Activated naive CD4-positive, alpha-beta T cell treated with anti-CD3 and anti-CD28 coated beads, Interleukin-2, amount 10 ng/mL, durations not matched to agents 7 days and 5 days (primary cell): ENCODE measurements at regions not wholly inside any gene's neighbourhood (a gene's known extent, or its start where the extent isn't known, plus 50 kb on each side); places are given as distances from the start of the nearest gene placed in this dataset.

Source experiments
- CTCF ChIA-PET: fragments of 350-600 bp; sonication (Branson Sonifier 250); formaldehyde crosslinking; loops from one replicate; lab custom pipeline; 2021; ENCODE audit warnings: antibody characterized with exemption; lab: Charles Lee
- DNase-seq: peaks from one replicate; pipeline ENCODE4 v3.0.0-alpha.2; 2020
- H3K27ac Mint-ChIP-seq: one replicate; pipeline ENCODE4 v1.8.0; 2021; ENCODE audit warnings: mild to moderate bottlenecking, moderate library complexity, mixed read lengths
- H3K27me3 Mint-ChIP-seq: one replicate; pipeline ENCODE4 v1.8.0; 2021; ENCODE audit warnings: mild to moderate bottlenecking, mixed read lengths
- H3K36me3 Mint-ChIP-seq: one replicate; pipeline ENCODE4 v1.8.0; 2021; ENCODE audit warnings: mixed read lengths
- H3K4me1 Mint-ChIP-seq: one replicate; pipeline ENCODE4 v1.8.0; 2021; ENCODE audit warnings: mixed read lengths
- H3K4me3 Mint-ChIP-seq: one replicate; pipeline ENCODE4 v1.8.0; 2021; ENCODE audit warnings: mild to moderate bottlenecking, moderate library complexity, mixed read lengths
- H3K9me3 Mint-ChIP-seq: one replicate; pipeline ENCODE4 v1.8.0; 2021; ENCODE audit warnings: mixed read lengths

DNA sequence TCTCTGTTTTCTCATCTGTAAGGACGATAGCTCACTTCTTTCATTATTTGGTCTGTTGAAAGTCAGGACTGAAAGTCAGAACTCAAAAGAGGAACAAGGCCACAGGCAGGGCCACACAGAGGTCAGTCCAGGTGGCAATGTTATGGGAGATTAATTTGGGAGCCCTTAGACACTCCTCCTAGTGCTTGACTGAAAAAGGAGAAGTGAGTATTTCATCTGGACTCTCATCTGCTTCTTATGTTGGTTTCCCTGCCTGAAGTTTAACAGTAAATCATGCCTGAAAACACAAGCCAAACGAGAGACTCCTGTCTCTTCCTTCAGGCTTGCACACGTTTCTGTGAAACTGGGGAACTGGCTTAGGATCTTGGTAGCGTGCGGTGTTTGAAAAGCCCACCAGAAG lies 248.5 kb downstream of the BUB3 start:
- no peak overlapping the region for H3K27ac Mint-ChIP-seq
- peaks cover 5% of the 10 kb centered on the region for H3K9me3 Mint-ChIP-seq
- no peaks in the 10 kb centered on the region for H3K27me3 Mint-ChIP-seq
- CTCF ChIA-PET, result no interaction called here
- H3K36me3 Mint-ChIP-seq, result no peaks in the 10 kb centered on the region
- DNase-seq, result no peak
- H3K4me3 Mint-ChIP-seq, result no peak overlapping the region
- H3K4me1 Mint-ChIP-seq, result no peaks in the 10 kb centered on the region

DNA sequence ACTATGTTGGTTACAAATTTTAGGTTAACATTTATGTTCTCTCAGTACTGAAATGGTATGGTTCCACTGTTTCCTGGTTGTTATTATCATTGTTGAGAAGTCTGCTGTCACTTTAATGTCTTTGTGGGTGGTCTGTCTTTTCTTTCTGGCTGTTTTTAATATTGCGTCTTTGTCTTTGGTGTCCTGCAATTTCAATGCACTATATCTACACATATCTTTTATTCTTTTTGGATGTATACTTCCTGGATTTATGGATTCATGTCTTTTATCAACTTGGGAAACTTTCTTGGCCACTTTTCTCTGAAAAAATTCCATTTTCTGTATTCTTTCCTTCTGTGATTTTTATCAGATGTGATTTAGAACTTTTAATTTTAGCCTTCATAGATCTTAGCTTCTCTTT lies 250.2 kb downstream of the BUB3 start:
- H3K4me1 Mint-ChIP-seq, result no peaks in the 10 kb centered on the region
- H3K27ac Mint-ChIP-seq, result no peak overlapping the region
- H3K36me3 Mint-ChIP-seq, result no peaks in the 10 kb centered on the region
- CTCF ChIA-PET, result no interaction called here
- H3K9me3 Mint-ChIP-seq, result peaks cover 5% of the 10 kb centered on the region
- no peak overlapping the region for H3K4me3 Mint-ChIP-seq
- DNase-seq, result no peak
- H3K27me3 Mint-ChIP-seq, result no peaks in the 10 kb centered on the region

DNA sequence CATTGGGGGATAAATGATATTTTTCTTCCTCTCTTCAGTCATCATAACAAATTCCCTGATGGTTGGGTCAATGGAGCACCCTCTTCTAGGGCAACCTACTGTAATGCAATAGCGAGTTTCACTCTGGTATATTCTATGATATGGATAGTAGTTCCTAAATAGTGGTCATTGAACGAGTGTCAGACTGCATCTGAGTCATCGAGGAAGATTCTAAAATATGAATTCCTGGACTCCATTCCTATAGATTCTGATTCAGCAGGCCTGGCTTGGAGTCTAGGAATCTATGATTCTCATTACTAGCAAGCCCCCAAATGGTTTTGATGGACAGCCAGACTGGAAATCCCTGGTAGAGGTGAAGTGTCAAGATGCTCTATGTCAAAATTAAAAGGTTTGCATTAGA lies 254.5 kb downstream of the BUB3 start:
- DNase-seq, result no peak
- Mint-ChIP-seq H3K27me3 (no peaks in the 10 kb centered on the region), H3K9me3 (peaks cover 5% of the 10 kb centered on the region), H3K4me1 (no peaks in the 10 kb centered on the region), H3K36me3 (no peaks in the 10 kb centered on the region), H3K27ac (no peak overlapping the region), H3K4me3 (no peak overlapping the region)
- CTCF ChIA-PET, result no interaction called here

DNA sequence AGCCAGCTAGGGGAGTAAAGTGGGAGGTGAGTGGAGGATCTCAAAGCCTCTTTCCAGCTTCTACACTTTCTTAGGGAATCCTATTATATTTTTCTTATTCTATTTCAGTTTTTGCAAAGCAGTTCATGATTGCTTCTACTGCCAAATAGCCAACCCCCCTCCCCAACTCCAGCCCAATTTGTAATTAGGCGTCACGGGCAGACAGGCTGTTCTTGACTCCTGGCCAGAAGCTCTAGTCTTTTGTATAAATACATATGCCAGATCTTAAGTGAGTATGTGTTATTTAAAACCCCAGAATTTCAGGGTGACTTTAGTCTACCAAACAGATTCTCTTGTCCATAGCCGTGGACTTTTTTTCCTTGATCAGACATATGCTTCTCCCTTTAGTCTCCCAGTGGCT lies 255.2 kb downstream of the BUB3 start:
- CTCF ChIA-PET, result no interaction called here
- Mint-ChIP-seq H3K27me3 (no peaks in the 10 kb centered on the region), H3K36me3 (no peaks in the 10 kb centered on the region), H3K9me3 (peaks cover 3% of the 10 kb centered on the region), H3K4me1 (no peaks in the 10 kb centered on the region), H3K27ac (no peak overlapping the region), H3K4me3 (no peak overlapping the region)
- DNase-seq, result no peak

DNA sequence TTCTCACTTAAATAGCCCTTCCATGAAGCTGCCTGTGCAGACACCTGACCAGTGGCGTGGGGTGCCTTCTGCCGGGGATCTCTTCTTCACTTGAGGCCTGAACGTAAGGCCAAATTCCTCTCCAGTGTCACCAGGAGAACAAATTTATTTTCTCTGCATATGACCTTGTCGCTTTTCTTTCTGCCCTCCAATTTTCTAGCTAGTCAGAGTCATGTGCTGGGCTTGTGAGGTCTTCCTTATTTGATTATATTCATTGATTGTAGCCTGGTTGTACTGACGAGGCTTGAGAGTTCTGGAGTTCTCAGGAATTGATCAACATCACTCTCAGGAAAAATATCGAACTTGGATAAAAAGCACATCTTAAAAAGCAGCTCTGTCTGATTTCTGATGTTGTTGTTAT lies 255.7 kb downstream of the BUB3 start:
- CTCF ChIA-PET, result no interaction called here
- no peak for DNase-seq
- H3K27me3 Mint-ChIP-seq, result no peaks in the 10 kb centered on the region
- H3K4me3 Mint-ChIP-seq, result no peak overlapping the region
- H3K4me1 Mint-ChIP-seq, result no peaks in the 10 kb centered on the region
- no peak overlapping the region for H3K27ac Mint-ChIP-seq
- no peaks in the 10 kb centered on the region for H3K9me3 Mint-ChIP-seq
- no peaks in the 10 kb centered on the region for H3K36me3 Mint-ChIP-seq

DNA sequence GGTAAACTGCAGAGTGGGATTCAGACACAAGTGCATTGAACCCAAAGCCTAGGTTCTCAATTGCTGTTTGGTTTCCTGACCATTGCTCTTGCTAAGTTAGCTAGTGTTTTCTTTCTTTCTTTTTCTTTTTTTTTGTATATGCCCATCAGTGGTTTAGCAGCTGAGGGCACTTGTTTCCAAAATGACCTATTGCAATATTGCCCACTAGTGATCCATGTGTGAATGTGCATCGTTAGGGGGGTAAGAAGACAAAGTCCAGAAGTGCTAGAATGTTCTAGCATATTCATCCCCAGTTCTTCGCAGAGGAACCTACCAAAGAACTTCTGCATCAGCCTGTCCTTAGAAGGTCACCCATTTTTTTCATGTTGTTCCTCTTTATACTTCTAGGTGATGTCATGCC lies 252.8 kb upstream of the GPR26 start:
- DNase-seq, result no peak
- Mint-ChIP-seq H3K4me1 (no peaks in the 10 kb centered on the region), H3K27ac (no peak overlapping the region), H3K36me3 (no peaks in the 10 kb centered on the region), H3K27me3 (no peaks in the 10 kb centered on the region), H3K4me3 (no peak overlapping the region), H3K9me3 (no peaks in the 10 kb centered on the region)
- CTCF ChIA-PET, result interaction anchor here (0.9 kb wide), 1 partner anchor 9 kb away, joined by 3 read pairs; no protein-coding TSS in a partner anchor

DNA sequence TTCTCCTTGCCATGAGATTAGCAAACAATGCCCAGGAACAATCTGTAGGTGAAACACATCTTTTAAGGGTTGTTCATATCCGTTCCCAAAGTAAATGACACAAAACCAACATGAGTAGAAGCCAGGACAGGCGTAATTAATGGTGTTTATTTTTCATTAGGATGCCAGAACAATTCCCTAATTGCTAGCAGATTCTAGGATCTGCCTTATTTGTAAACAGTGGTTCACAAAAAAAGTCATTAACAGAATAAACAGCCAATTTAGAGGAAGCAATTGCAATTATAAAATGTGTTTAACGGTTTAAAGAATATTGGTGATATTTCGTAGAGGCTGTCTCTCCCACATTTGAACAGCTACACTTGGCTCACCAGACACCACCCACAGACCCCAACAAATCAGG lies 250.6 kb upstream of the GPR26 start:
- DNase-seq, result no peak
- Mint-ChIP-seq H3K36me3 (no peaks in the 10 kb centered on the region), H3K27me3 (peaks cover 4% of the 10 kb centered on the region), H3K4me1 (no peaks in the 10 kb centered on the region), H3K4me3 (no peak overlapping the region), H3K27ac (no peak overlapping the region), H3K9me3 (no peaks in the 10 kb centered on the region)
- CTCF ChIA-PET, result no interaction called here

DNA sequence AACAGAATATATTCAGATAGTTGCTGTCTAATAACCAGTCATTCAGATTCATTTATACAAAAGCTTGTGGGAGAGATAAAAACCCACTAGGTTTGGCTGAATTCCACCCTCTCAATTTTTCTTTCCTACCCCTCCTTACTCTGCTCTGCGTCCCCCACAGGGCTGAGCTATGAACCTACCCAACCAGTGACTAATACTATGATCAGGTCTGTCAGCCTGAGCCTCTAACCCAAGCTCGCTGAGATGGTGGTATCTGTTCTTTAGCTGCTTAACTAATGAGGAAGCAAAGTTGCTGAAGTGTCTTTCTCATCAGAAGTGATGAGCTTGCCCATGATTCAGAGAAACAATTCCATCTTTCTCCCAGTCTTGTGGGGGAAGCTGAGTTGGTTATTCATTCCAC lies 248.7 kb upstream of the GPR26 start:
- Mint-ChIP-seq H3K27ac (no peak overlapping the region), H3K36me3 (no peaks in the 10 kb centered on the region)
- CTCF ChIA-PET, result no interaction called here

DNA sequence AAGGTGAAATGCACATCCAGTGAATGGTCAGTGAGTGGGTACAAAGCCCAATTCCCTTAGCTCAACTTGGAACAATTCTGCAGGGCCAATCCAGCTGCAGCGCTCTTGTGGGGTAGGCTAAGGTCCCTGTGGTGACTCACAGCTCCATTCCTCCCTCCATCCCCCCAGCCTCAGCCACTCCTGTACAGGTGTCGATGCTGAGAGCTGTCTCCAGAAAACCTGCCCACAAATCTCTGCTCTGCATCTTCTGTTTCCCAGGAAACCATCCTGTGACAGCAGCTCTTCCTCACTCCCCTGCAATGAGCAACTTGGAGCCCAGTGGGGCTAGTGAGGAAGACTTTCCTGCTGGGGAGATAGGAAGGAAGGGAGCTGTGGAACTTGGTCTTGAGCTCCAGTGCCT lies 244.7 kb upstream of the GPR26 start:
- no peak for DNase-seq
- peaks cover 8% of the 10 kb centered on the region for H3K27me3 Mint-ChIP-seq
- H3K36me3 Mint-ChIP-seq, result no peaks in the 10 kb centered on the region
- CTCF ChIA-PET, result no interaction called here
- no peaks in the 10 kb centered on the region for H3K4me1 Mint-ChIP-seq
- H3K27ac Mint-ChIP-seq, result no peak overlapping the region
- no peaks in the 10 kb centered on the region for H3K9me3 Mint-ChIP-seq
- no peak overlapping the region for H3K4me3 Mint-ChIP-seq

More for the DNA sequence above, 248.7 kb upstream of the GPR26 start:
- H3K27me3 Mint-ChIP-seq, result peaks cover 7% of the 10 kb centered on the region
- no peaks in the 10 kb centered on the region for H3K4me1 Mint-ChIP-seq
- no peaks in the 10 kb centered on the region for H3K9me3 Mint-ChIP-seq
- no peak for DNase-seq
- H3K4me3 Mint-ChIP-seq, result no peak overlapping the region

DNA sequence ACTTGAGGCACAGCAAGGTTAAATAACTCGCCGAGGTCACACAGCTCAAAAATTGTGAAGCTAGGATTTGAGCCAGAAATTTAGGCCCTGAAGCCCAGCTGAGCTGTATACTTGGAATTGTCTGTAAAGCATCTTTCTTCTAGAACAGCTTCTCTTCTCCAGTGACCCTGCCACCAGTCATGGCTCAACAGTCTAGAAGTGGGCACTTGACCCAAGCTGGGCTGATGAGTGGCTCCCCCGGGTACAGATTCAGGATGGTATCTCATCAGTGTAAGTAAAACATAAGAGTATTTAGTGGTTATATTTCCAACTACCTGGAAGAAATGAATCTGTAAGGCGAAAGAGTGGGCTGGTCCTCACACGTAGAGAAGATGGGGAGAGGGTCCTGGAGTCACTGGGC lies 243.9 kb upstream of the GPR26 start:
- no peaks in the 10 kb centered on the region for H3K9me3 Mint-ChIP-seq
- no peak overlapping the region for H3K27ac Mint-ChIP-seq
- CTCF ChIA-PET, result interaction anchor here (0.8 kb wide), 1 partner anchor 9 kb away, joined by 3 read pairs; no protein-coding TSS in a partner anchor

DNA sequence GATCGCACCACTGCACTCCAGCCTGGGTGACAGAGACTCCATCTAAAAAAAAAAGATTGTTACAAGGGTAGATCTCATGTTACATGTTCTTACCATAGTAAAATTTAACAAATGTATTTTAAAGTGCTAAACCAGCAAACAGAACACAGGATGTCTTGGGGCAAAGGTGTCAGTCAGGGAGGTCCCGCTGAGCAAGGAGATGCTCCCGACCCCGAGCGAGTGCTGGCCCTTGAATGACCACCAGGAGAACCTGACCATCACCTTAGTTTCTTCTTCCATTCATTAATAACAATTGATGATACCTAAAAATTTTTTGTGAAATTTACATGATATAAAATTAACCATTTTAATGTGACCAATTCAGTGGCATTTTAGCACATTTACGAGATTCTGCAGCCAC lies 241.6 kb upstream of the GPR26 start:
- Mint-ChIP-seq H3K36me3 (no peaks in the 10 kb centered on the region), H3K27ac (no peak overlapping the region), H3K4me3 (no peak overlapping the region), H3K27me3 (peaks cover 22% of the 10 kb centered on the region), H3K9me3 (no peaks in the 10 kb centered on the region), H3K4me1 (no peaks in the 10 kb centered on the region)
- no peak for DNase-seq
- CTCF ChIA-PET, result no interaction called here

More for the DNA sequence above, 243.9 kb upstream of the GPR26 start:
- Mint-ChIP-seq H3K36me3 (no peaks in the 10 kb centered on the region), H3K4me3 (no peak overlapping the region), H3K27me3 (peaks cover 16% of the 10 kb centered on the region), H3K4me1 (no peaks in the 10 kb centered on the region)
- DNase-seq, result no peak

DNA sequence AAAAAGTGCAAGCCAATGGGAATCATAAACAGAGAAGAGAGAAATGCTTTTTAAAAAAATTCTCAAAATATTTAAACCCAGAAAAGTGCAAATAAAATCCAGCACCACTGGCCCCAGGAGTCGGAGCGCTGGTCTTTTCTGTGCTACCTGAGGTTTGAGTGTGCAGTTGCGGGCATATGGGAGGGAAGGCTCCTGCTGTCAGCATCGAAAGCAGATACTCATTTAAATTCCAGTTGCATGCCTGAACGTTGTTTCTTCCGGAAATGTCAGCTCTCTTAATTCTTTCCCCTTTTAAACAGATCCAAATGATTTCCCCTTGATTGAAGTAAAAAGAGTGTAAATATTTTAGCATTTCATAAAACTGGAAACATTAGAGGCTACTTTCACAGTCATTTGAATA lies 240.5 kb upstream of the GPR26 start:
- Mint-ChIP-seq H3K27ac (no peak overlapping the region), H3K9me3 (no peaks in the 10 kb centered on the region), H3K4me1 (no peaks in the 10 kb centered on the region), H3K4me3 (no peak overlapping the region), H3K27me3 (peaks cover 19% of the 10 kb centered on the region), H3K36me3 (no peaks in the 10 kb centered on the region)
- CTCF ChIA-PET, result no interaction called here
- no peak for DNase-seq

DNA sequence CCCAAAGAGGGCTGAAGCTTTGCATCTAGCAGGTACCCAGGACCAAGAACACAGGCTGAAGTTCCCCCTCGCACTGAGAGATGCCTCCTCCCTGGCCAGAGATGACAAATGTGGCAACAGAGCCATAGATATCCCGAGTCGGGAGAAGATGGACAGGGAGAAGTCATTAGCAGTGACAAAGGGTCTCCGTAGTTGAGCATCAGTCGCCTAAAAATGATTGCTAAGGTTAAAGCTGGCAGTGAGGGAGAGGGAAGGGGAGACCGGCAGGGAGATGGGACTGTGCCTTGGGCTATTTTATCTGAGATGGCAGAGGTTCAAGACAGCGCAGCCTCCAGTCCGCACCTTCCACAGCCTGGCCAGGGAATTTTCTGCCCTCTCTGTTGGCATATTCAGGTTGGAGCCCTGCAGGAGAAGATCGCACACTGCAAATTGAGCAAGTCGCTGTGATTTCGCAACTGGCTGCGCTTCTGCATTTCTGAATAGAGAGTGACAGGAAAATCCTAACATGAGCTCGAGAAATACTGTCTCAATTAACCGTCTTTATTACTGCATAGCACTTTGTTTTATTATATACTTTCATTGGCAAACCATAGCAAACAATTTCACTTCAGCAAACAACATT lies 238.9 kb upstream of the GPR26 start:
- CTCF ChIA-PET, result no interaction called here

DNA sequence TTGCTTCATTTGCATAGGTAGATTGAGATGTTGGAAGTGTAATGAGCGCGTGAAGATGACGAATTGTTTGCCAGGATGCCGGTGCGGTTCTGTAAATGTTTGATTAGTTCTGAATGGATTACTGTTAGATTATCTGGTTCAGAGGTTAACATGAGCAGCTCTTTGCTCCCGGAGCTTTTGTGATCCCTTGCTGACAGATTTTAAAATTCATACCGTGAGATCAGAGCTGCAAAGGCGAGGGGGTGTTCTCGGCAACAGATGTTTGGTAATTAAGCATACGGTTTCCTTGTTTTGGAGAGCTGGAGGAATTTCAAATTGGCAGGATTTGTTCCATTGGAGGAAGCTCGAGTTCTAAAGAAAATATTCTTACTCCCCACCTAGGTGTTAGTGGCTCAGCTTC lies 237.8 kb upstream of the GPR26 start:
- Mint-ChIP-seq H3K27me3 (peaks cover 15% of the 10 kb centered on the region), H3K9me3 (no peaks in the 10 kb centered on the region), H3K4me3 (no peak overlapping the region), H3K4me1 (no peaks in the 10 kb centered on the region), H3K27ac (no peak overlapping the region), H3K36me3 (no peaks in the 10 kb centered on the region)
- no peak for DNase-seq
- CTCF ChIA-PET, result no interaction called here

More for the DNA sequence above, 238.9 kb upstream of the GPR26 start:
- H3K9me3 Mint-ChIP-seq, result no peaks in the 10 kb centered on the region
- H3K4me1 Mint-ChIP-seq, result no peaks in the 10 kb centered on the region
- H3K4me3 Mint-ChIP-seq, result no peak overlapping the region
- peaks cover 15% of the 10 kb centered on the region for H3K27me3 Mint-ChIP-seq
- H3K36me3 Mint-ChIP-seq, result no peaks in the 10 kb centered on the region
- H3K27ac Mint-ChIP-seq, result no peak overlapping the region
- DNase-seq, result no peak

DNA sequence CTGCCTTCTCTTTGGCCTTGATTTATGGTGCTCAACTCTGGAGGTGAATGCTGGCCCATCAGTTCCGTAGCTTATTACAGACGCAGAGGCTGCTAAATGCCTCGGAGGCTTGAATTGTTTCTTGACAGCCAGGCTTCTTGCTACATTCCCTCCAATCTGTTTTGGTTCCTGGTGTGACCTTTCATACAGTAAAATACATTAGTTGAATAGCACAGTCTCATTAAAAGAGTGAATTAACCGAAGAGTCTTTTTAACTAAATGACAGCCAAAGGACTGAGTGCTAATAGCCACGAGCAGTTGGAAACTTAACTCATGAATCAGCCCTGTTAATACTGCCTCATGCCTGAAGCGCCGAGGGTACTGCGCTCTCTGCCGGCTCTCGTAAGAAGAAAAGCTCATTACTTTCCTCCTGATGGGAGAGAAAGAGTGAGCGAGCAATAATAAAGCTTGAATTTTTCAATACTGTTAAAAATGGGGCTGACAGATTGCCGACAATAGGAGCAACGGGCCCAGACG lies 236.4 kb upstream of the GPR26 start:
- Mint-ChIP-seq H3K36me3 (no peaks in the 10 kb centered on the region), H3K9me3 (no peaks in the 10 kb centered on the region), H3K27ac (no peak overlapping the region), H3K4me3 (no peak overlapping the region), H3K27me3 (peaks cover 15% of the 10 kb centered on the region), H3K4me1 (no peaks in the 10 kb centered on the region)
- CTCF ChIA-PET, result no interaction called here
- DNase-seq, result no peak
